ENCODE measurements at regions not wholly inside any gene's neighbourhood (a gene's known extent, or its start where the extent isn't known, plus 50 kb on each side); places are given as distances from the start of the nearest gene placed in this dataset.

- no peak overlapping the region for H3K27ac ChIP-seq (ENCODE audit: low read depth, low read length)
- H3K27me3 ChIP-seq (ENCODE audit: low read length) = no peaks in the 10 kb centered on the region
- no peak overlapping the region for H3K4me3 ChIP-seq (ENCODE audit: insufficient read depth, low read length, poor library complexity, severe bottlenecking)
- no peaks in the 10 kb centered on the region for H4K20me1 ChIP-seq (ENCODE audit: low read depth, low read length)
- H3K4me2 ChIP-seq (ENCODE audit: low read depth, low read length, poor library complexity, severe bottlenecking) = no peak overlapping the region
- H3K9me2 ChIP-seq (replicated peaks; ENCODE audit: insufficient read depth, low read length) = no peaks in the 10 kb centered on the region
- no peak for TF ChIP-seq CTCF (IDR thresholded peaks at IDR 0.05; ENCODE audit: insufficient read depth, low read length, poor library complexity, severe bottlenecking)
- TF ChIP-seq EZH2phosphoT487 (conservative IDR thresholded peaks at IDR 0.05; ENCODE audit: low read length) = no peak
- no peak overlapping the region for H3K9ac ChIP-seq (ENCODE audit: low read length)
- H3F3A ChIP-seq (ENCODE audit: insufficient read depth) = no peaks in the 10 kb centered on the region
- no peaks in the 10 kb centered on the region for H3K36me3 ChIP-seq (ENCODE audit: low read length)
- H2AFZ ChIP-seq (ENCODE audit: low read depth, low read length, severe bottlenecking) = no peak overlapping the region
- H3K9me3 ChIP-seq (ENCODE audit: insufficient read depth, low read length) = no peaks in the 10 kb centered on the region
- no peaks in the 10 kb centered on the region for H3K79me2 ChIP-seq (ENCODE audit: insufficient read depth, low read length)
Measured at GRCh38 chr2:187167491-187167890, 280.6 kb downstream of the CALCRL start.

- no peaks in the 10 kb centered on the region for H3K27me3 ChIP-seq (ENCODE audit: low read length)
- H3K4me3 ChIP-seq (ENCODE audit: insufficient read depth, low read length, poor library complexity, severe bottlenecking) = no peak overlapping the region
- H3K27ac ChIP-seq (ENCODE audit: low read depth, low read length) = no peak overlapping the region
- no peak overlapping the region for H2AFZ ChIP-seq (ENCODE audit: low read depth, low read length, severe bottlenecking)
- H3F3A ChIP-seq (ENCODE audit: insufficient read depth) = no peaks in the 10 kb centered on the region
- H3K9ac ChIP-seq (ENCODE audit: low read length) = no peak overlapping the region
- no peaks in the 10 kb centered on the region for H3K36me3 ChIP-seq (ENCODE audit: low read length)
- H3K79me2 ChIP-seq (ENCODE audit: insufficient read depth, low read length) = no peaks in the 10 kb centered on the region
- no peaks in the 10 kb centered on the region for H3K9me3 ChIP-seq (ENCODE audit: insufficient read depth, low read length)
- no peaks in the 10 kb centered on the region for H3K9me2 ChIP-seq (replicated peaks; ENCODE audit: insufficient read depth, low read length)
- no peak overlapping the region for H3K4me2 ChIP-seq (ENCODE audit: low read depth, low read length, poor library complexity, severe bottlenecking)
- H4K20me1 ChIP-seq (ENCODE audit: low read depth, low read length) = no peaks in the 10 kb centered on the region
- TF ChIP-seq EZH2phosphoT487 (conservative IDR thresholded peaks at IDR 0.05; ENCODE audit: low read length) (no peak), CTCF (IDR thresholded peaks at IDR 0.05; ENCODE audit: insufficient read depth, low read length, poor library complexity, severe bottlenecking) (no peak)
Measured at GRCh38 chr2:187165936-187166610, 282.0 kb downstream of the CALCRL start.

- Histone ChIP-seq H3K36me3 (ENCODE audit: low read length) (no peaks in the 10 kb centered on the region), H3K9me3 (ENCODE audit: insufficient read depth, low read length) (no peaks in the 10 kb centered on the region), H3K4me3 (ENCODE audit: insufficient read depth, low read length, poor library complexity, severe bottlenecking) (no peak overlapping the region), H3K9me2 (replicated peaks; ENCODE audit: insufficient read depth, low read length) (no peaks in the 10 kb centered on the region), H3K79me2 (ENCODE audit: insufficient read depth, low read length) (no peaks in the 10 kb centered on the region), H3K27ac (ENCODE audit: low read depth, low read length) (no peak overlapping the region), H4K20me1 (ENCODE audit: low read depth, low read length) (no peaks in the 10 kb centered on the region), H2AFZ (ENCODE audit: low read depth, low read length, severe bottlenecking) (no peak overlapping the region), H3F3A (ENCODE audit: insufficient read depth) (no peaks in the 10 kb centered on the region), H3K4me2 (ENCODE audit: low read depth, low read length, poor library complexity, severe bottlenecking) (no peak overlapping the region), H3K27me3 (ENCODE audit: low read length) (no peaks in the 10 kb centered on the region), H3K9ac (ENCODE audit: low read length) (no peak overlapping the region)
- TF ChIP-seq EZH2phosphoT487 (conservative IDR thresholded peaks at IDR 0.05; ENCODE audit: low read length) = no peak
- no peak for TF ChIP-seq CTCF (IDR thresholded peaks at IDR 0.05; ENCODE audit: insufficient read depth, low read length, poor library complexity, severe bottlenecking)
Measured at GRCh38 chr2:187158452-187158851, 289.6 kb downstream of the CALCRL start.
